HG03469 (cell line): ENCODE measurements at regions not wholly inside any gene's neighbourhood (a gene's known extent, or its start where the extent isn't known, plus 50 kb on each side); places are given as distances from the start of the nearest gene placed in this dataset.

Experiments used
- ATAC-seq: cut with Tn5 transposase; IDR thresholded peaks from one replicate; pipeline ENCODE4 v1.9.1; 2021; ENCODE audit warnings: mild to moderate bottlenecking, moderate library complexity, moderate number of reproducible peaks; ENCODE audit not compliant: unreplicated experiment

DNA sequence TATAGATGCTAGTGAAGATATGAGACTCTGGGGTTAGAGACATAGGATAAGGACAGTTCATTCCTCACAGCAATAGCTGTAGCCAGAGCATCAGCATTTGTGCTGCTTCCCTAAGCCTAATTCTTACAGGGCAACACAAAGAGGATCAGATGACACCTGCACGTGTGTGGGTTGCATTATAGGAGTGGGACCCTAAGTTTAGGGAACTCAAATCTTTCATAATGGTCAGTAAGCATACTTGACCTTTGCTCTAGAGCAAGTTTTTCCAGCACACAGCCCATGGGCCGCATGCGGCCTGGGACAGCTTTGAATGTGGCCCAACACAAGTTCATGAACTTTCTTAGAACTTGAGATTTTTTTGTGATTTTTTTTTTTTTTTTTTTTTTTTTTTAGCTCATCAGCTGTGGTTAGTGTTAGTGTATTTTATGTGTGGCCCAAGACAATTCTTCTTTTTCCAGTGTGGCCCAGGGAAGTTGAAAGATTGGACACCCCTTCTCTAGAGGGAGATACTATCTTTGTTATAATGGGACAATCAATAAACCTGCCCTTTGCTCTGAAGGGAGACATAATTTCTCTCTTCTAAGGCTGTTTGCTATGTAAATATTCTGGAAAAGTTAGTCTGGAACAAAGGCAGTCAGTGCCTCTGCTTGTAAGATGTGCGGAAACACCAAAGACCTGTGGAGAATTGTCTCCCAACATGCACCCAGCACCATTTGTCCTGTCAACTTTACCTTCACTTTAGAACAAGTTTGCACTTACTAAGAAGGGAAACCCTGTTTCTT lies 650.2 kb downstream of the ZNF674 start:
- no peak for ATAC-seq

DNA sequence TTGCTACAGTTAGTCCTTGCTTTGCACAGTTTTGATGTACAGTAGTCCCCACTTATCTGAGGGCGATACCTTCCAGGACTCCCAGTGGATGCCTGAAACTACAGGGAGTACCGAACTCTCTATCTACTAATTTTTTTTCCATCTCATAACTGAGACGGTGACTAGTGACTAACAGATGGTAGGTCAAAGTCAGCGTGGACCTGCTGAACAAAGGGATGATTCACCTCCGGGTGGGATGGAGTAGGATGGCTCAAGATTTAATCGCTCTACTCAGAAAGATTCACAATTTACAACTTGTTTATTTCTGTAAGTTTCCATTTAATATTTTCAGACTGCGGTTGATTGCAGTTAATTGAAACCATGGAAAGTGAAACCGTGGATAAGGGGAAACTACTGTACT lies 655.8 kb downstream of the ZNF674 start:
- no peak for ATAC-seq

- ATAC-seq = no peak
Observed at GRCh38 chrX:45888518-45888917, 656.7 kb downstream of the ZNF674 start.

GRCh38 chrX:45885931-45886330 lies 659.3 kb downstream of the ZNF674 start:
- ATAC-seq = no peak

GRCh38 chrX:45879512-45879911 lies 665.7 kb downstream of the ZNF674 start:
- ATAC-seq = no peak

GRCh38 chrX:45876206-45876605 lies 669.0 kb downstream of the ZNF674 start:
- no peak for ATAC-seq

DNA sequence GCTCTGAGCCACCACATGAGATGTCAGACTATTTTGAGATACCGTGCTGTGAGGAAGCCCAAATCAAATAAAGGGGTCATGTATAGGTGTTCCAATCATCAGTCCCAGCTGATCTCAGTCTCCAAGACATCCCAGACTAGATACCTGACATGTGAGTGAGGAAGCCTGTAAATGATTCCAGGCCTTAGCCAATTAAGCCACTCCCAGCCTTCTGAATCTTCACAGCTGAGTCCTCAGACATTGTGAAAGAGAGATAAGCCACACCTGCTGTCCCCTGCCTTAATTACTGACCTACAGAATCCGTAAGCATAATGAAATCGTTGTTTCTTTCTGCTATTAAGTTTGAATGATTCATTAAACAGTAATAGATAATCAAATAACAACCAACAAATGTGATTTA lies 671.4 kb downstream of the ZNF674 start:
- ATAC-seq = no peak

DNA sequence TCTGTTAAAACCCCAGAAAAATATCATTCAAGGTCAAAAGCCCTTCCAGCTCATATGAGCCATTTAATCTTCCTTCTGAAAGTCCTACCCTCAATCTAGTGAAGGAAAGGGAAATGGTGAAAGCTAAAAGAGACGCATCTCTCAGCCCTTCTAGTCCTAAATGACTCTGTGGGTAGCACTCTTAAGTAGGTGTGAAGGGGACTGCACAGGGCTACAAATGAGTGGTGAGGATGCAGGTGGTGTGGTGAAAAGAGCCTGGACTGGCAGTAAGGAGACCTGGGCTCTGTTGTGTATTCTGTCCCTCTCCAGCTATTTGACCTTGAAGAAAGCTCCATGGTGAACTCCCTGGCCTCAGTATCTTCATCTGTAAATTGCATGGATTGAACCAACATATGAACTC lies 671.8 kb upstream of the DIPK2B start:
- no peak for ATAC-seq

DNA sequence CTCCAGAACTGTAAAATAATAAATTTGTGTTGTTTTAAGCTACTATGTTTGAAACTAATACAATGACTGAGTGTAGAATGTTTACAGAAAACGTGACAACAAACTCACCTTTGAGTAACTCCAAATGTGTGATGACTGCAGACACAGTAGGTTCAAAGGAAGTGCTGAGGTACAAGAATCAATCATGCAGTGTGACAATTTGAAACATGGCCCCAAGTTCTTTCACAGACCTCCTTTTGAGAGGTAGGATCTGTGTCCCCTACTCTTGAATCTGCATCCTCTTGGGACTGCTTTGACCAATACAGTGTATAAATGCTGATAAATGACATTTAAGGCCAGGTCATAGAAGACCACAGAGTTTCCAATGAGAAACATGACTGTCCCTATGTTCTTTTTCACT lies 667.7 kb upstream of the DIPK2B start:
- ATAC-seq = no peak

DNA sequence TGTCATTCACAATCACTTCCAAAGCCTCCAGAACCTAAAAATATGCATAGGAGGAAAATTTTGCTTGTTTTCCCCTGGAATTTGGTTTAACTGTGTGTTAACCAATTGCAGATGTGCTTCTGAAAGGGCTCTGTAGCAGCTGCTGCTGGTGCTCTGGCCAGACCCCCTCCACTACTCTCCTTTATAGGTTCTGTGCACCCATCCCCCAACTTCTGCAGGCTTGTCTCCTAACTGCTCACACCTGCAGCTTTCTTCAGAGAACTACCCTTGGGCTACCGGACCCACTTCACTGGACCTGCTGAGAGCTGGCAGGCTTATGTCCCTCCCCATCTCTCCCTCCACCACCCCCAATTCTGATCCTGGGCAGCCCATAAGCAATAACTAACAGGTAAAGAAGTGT lies 662.1 kb upstream of the DIPK2B start:
- no peak for ATAC-seq

GRCh38 chrX:45860450-45860849 lies 659.8 kb upstream of the DIPK2B start:
- no peak for ATAC-seq

DNA sequence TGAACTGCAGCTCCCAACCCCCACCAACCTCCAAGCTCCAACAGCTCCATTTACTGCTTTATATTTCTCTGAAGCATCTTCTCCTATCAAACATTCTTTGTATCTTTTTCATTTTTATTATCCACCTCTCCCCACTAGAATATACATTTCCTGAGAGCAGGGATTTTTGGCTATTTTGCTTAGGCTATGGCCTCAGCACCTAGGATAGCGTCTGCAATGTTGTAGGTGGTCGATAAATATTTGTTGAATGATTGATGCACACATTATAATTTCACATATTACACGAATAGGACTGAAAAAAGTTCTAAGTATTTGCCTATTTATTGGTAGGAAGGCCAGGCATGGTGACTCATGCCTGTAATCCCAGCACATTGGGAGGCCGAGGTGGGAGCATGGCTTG lies 658.7 kb upstream of the DIPK2B start:
- ATAC-seq = no peak

DNA sequence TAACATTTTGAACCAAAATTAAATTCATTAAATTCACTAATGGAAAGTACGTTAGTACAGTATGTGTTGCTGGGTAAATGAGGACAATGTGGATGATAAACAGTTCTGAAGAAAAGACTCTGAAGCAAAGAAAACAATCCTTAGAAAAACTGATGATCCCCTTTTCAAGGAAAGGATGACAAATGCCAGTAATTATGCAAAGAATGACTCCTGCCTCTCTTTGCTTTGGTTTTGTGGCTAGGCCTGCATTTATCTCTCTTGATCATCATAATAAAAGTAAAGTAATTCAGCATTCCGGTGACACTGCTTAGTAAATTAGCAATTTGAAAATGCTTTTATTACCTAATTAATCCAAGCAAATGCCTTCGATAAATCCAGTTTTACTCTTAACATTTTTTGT lies 652.2 kb upstream of the DIPK2B start:
- no peak for ATAC-seq

DNA sequence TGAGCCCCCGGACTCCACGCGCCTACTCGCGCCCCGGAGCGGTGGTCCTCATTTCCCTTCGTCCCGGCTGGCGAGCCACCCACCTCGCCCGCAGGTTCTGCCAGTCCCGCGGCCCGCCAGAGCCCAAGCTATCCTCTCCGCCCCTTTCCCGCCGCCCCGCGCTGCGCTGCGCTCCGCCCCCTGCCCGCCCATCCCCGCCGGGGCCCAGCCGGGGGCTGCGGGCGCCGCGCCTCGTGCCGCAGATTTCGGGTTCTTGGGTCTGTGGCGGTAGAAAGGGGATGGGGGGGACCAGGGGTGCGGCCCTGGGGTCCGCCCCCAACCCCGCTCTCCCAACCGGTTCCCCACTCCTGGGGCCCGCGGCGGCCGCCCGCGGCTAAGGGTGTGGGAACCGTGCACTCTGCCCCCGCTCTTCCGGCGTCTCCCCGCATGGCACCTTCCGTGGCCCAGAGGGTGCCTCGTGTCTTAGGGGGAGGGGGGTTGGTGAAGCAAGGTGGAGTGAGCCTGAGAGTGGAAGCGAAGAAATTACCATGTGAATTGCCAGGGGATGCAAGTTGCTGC lies 650.8 kb upstream of the DIPK2B start:
- no peak for ATAC-seq

- ATAC-seq = no peak
Observed at GRCh38 chrX:45850775-45851433, 650.2 kb upstream of the DIPK2B start.

GRCh38 chrX:45850197-45850774 lies 649.6 kb upstream of the DIPK2B start:
- ATAC-seq = no peak

GRCh38 chrX:45849261-45849862 lies 648.7 kb upstream of the DIPK2B start:
- ATAC-seq = no peak

DNA sequence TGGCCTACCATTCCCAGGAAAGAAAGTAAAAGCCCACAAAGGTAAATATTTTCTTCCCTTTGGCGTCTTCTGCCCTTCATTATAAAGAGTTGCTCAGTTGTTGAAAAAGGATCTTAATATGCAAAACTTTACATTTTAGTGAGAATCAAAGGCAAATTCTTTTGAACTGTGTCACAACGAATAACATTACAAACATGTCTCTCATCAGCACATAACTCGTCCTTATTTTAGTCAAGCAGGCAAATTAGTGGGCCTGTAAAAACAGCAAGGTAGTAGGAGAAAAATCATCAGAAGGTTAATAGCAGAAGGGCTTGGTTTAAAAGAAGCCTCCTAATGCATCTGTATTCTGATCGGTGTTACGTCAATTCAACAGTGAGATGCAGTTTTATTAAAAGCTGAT lies 647.3 kb upstream of the DIPK2B start:
- no peak for ATAC-seq

DNA sequence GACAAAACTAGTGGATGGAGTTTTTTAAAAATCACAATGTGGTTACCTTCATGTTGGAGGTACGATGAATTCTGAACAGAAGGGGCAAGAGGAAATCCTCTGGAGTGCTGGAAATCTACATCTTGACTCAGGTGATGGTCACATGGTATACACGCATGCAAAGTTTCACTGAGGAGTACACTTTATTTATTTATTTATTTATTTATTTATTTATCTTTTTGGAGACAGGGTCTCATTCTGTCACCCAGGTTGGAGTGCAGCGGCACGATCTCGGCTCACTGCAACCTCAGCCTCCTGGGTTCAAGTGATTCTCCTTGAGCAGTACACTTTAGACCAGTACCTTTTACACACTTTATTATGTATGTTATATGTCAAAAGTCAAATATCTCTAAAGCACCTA lies 645.7 kb upstream of the DIPK2B start:
- ATAC-seq = no peak

- ATAC-seq = no peak
Observed at GRCh38 chrX:45845142-45845541, 644.5 kb upstream of the DIPK2B start.

GRCh38 chrX:45843518-45843917 lies 642.8 kb upstream of the DIPK2B start:
- no peak for ATAC-seq

DNA sequence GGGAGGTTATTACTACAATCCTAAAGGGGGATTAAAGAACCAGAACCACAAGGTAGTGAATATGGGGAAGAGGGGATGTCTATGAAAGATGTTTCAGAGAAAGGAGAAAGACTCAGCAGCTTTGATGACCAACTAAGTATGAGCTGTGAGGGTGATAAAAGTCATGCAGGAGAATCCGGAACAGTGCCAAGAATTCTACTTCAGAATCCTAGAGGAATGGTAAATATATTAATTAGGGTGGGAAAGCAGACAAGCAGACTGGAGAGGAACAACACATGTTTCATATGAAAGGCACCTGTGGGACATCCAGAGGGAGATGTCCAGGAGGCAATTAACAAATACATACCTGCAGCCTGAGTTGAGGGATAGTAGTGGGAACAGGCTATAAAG lies 642.2 kb upstream of the DIPK2B start:
- no peak for ATAC-seq
